Heart left ventricle (tissue), 13 donors: ENCODE measurements at regions not wholly inside any gene's neighbourhood (a gene's known extent, or its start where the extent isn't known, plus 50 kb on each side); places are given as distances from the start of the nearest gene placed in this dataset.

Experiments used
- POLR2A ChIP-seq, 2 donors: fragments of 450-650 bp; IDR thresholded peaks; one replicate each; pipeline ENCODE4 v1.6.1; 2017; ENCODE audit warnings: antibody characterized with exemption in 2 of 2, mild to moderate bottlenecking in 2 of 2, moderate library complexity in 2 of 2
- TF ChIP-seq, protein P1 (sequence below), 12 donors: fragments of 200-600 bp; sonication (generic) in 4 of 12; IDR thresholded peaks; one replicate each; pipeline versions ENCODE4 v1.5.0 to v1.8.0; 2018 to 2022; ENCODE audit warnings: antibody characterized with exemption in 12 of 12, mild to moderate bottlenecking in 5 of 12
- donor health status: ischemic (EF 13 %, LVEDD 7.1; RV severe dilation, severe dysfunction).
- donor health status: DM: no; HTN: yes; CAD: no.
- donor health status: DM: no; HTN: no; CAD: no.
- donor health status: ischemic (EF 25% LVEDD 6.9; RV normal size, moderate dysfunction).
- donor health status: ischemic (EF 25% LVEDD 5.7; RV mildly dilated, moderate dysfunction).
- donor health status: ischemic (EF 35%, LVEDD 5.7; RV mildly dilated, moderate dysfunction).
- donor health status: nonischemic (EF 11% LVEDD 7.7; RV severe dilation, severe dysfunction).
- donor health status: DM: yes; HTN: yes; CAD: no.
- donor health status: PGD.
- donor health status: ischemic (EF 29% LVEDD 5.4; RV normal size, mild dysfunction).
- donor health status: nonischemic (EF 23%, LVEDD 6.1; RV moderate dilation, normal function).

GRCh38 chr22:22124374-22124773 is 120.2 kb upstream of the VPREB1 start:
- TF ChIP-seq, protein P1, sequence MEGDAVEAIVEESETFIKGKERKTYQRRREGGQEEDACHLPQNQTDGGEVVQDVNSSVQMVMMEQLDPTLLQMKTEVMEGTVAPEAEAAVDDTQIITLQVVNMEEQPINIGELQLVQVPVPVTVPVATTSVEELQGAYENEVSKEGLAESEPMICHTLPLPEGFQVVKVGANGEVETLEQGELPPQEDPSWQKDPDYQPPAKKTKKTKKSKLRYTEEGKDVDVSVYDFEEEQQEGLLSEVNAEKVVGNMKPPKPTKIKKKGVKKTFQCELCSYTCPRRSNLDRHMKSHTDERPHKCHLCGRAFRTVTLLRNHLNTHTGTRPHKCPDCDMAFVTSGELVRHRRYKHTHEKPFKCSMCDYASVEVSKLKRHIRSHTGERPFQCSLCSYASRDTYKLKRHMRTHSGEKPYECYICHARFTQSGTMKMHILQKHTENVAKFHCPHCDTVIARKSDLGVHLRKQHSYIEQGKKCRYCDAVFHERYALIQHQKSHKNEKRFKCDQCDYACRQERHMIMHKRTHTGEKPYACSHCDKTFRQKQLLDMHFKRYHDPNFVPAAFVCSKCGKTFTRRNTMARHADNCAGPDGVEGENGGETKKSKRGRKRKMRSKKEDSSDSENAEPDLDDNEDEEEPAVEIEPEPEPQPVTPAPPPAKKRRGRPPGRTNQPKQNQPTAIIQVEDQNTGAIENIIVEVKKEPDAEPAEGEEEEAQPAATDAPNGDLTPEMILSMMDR (IDR thresholded peaks at IDR 0.05): no peak
- no peak for TF ChIP-seq POLR2A (IDR thresholded peaks at IDR 0.05)
